ENCODE measurements at regions not wholly inside any gene's neighbourhood (a gene's known extent, or its start where the extent isn't known, plus 50 kb on each side); places are given as distances from the start of the nearest gene placed in this dataset.
"Not testable (repeated sequence)": the region's sequence is repeated elsewhere in the genome, so short reads cannot be mapped to it uniquely, and the experiment has no call there.

DNA sequence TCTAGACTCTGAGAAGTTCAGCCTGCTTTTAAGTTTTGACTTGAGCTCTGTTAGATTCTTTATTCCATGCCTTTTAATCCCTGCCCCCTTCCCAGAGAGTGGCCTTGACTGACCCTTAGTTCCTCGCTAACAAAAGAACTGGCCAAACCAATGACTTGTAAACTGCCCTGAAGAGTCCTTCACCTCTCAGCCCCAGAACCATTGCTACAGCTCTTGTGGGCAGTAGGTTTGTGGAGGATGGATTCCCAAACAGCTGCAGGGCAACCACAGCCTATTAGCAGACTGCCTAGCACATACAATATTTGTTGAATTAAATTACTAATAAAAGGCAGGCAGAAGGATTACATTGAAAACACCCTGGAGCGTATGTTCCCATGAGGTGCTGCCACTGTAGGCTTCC lies 163.9 kb downstream of the MAIP1 start:
- intact Hi-C loops (cut with micrococcal nuclease), result no loop called here
- H3K27ac Mint-ChIP-seq, result no peak overlapping the region
- CTCF ChIA-PET, result no interaction called here
- ATAC-seq (no peak), DNase-seq (no peak)
- H3K4me1 Mint-ChIP-seq (ENCODE audit: low read depth), result no peaks in the 10 kb centered on the region
- TF ChIP-seq, protein P1, sequence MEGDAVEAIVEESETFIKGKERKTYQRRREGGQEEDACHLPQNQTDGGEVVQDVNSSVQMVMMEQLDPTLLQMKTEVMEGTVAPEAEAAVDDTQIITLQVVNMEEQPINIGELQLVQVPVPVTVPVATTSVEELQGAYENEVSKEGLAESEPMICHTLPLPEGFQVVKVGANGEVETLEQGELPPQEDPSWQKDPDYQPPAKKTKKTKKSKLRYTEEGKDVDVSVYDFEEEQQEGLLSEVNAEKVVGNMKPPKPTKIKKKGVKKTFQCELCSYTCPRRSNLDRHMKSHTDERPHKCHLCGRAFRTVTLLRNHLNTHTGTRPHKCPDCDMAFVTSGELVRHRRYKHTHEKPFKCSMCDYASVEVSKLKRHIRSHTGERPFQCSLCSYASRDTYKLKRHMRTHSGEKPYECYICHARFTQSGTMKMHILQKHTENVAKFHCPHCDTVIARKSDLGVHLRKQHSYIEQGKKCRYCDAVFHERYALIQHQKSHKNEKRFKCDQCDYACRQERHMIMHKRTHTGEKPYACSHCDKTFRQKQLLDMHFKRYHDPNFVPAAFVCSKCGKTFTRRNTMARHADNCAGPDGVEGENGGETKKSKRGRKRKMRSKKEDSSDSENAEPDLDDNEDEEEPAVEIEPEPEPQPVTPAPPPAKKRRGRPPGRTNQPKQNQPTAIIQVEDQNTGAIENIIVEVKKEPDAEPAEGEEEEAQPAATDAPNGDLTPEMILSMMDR (IDR thresholded peaks at IDR 0.05), result no peak
- no peaks in the 10 kb centered on the region for H3K36me3 Mint-ChIP-seq (ENCODE audit: low read depth)
- H3K9me3 Mint-ChIP-seq, result no peaks in the 10 kb centered on the region
- H3K4me3 Mint-ChIP-seq, result no peak overlapping the region
- POLR2A ChIA-PET, result no interaction called here
- peaks cover 20% of the 10 kb centered on the region for H3K27me3 Mint-ChIP-seq

DNA sequence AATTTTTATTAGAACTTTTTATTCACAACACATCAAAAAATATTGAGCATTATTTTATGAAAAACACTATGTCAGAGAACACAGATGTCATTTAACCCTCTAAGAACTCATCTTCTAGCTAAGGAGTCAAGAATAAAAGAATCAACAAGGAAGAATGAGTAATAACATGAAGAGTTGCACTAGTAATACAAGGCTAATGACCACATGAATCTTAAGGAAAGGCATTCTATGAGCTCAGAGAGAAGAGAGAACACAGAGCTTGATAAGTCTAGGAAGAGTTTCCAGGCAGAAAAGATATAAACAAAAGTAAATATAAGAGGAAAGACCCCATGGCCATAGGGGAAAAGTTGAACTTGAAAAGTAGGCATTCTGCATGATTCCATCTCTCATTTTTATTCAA lies 166.5 kb downstream of the MAIP1 start:
- Mint-ChIP-seq H3K9me3 (no peaks in the 10 kb centered on the region), H3K27ac (no peak overlapping the region), H3K4me3 (no peak overlapping the region), H3K4me1 (ENCODE audit: low read depth) (no peaks in the 10 kb centered on the region), H3K36me3 (ENCODE audit: low read depth) (no peaks in the 10 kb centered on the region), H3K27me3 (peaks cover 14% of the 10 kb centered on the region)
- intact Hi-C loops (cut with micrococcal nuclease), result no loop called here
- ATAC-seq (no peak), DNase-seq (no peak)
- CTCF ChIA-PET, result no interaction called here
- TF ChIP-seq, protein P1 (IDR thresholded peaks at IDR 0.05), result no peak
- POLR2A ChIA-PET, result no interaction called here

DNA sequence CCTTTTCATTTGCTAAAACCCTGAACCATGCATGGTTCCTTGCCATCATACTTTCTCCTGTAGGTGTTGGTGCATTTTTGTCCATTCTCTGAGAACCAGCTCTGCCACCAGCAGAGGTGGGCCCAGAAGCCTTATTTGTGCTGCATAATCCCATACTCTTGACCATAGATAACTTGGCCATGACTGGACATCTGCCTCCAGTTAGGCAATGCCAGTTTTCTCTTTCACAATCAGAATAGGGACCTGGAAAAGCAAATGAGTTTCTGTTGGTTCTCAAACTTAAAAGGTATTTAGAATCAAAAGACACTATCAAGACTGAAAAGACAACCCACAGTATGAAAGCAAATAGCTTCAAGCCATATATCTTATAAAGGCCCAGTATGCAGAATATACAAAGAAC lies 167.3 kb downstream of the MAIP1 start:
- Mint-ChIP-seq H3K9me3 (no peaks in the 10 kb centered on the region), H3K27me3 (peaks cover 14% of the 10 kb centered on the region), H3K4me3 (no peak overlapping the region), H3K36me3 (ENCODE audit: low read depth) (no peaks in the 10 kb centered on the region), H3K4me1 (ENCODE audit: low read depth) (no peaks in the 10 kb centered on the region), H3K27ac (no peak overlapping the region)
- intact Hi-C loops (cut with micrococcal nuclease), result no loop called here
- DNase-seq, result no peak
- ChIA-PET CTCF (no interaction called here), POLR2A (no interaction called here)
- TF ChIP-seq, protein P1 (IDR thresholded peaks at IDR 0.05), result no peak
- no peak for ATAC-seq

DNA sequence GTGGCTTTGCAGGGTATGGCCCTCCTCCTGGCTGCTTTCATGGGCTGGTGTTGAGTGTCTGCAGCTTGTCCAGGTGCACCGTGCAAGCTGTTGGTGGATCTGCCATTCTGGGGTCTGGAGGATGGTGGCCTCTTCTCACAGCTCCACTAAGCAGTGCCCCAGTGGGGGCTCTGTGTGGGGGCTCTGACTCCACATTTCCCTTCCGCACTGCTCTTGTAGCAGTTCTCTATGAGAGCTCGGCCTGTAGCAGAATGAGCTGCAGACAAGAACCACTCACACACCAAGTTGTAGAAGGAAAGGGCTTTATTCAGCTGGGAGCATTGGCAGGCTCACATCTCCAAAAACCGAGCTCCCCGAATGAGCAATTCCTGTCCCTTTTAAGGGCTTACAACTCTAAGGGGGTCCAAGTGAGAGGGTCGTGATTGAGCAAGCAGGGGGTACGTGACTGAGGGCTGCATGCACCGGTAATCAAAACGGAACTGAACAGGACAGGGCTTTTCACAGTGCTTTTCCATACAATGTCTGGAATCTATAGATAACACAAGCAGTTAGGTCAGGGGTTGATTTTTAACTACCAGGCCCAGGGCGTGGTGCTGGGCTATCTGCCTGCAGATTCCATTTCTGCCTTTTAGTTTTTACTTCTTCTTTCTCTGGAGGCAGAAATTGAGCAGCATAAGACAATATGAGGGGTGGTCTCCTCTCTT lies 169.4 kb downstream of the MAIP1 start:
- peaks cover 11% of the 10 kb centered on the region for H3K27me3 Mint-ChIP-seq
- CTCF ChIA-PET; H3K4me1 Mint-ChIP-seq (ENCODE audit: low read depth); intact Hi-C loops (cut with micrococcal nuclease); ATAC-seq; DNase-seq; H3K4me3 Mint-ChIP-seq; H3K27ac Mint-ChIP-seq; H3K9me3 Mint-ChIP-seq; POLR2A ChIA-PET; H3K36me3 Mint-ChIP-seq (ENCODE audit: low read depth): not testable (repeated sequence)

DNA sequence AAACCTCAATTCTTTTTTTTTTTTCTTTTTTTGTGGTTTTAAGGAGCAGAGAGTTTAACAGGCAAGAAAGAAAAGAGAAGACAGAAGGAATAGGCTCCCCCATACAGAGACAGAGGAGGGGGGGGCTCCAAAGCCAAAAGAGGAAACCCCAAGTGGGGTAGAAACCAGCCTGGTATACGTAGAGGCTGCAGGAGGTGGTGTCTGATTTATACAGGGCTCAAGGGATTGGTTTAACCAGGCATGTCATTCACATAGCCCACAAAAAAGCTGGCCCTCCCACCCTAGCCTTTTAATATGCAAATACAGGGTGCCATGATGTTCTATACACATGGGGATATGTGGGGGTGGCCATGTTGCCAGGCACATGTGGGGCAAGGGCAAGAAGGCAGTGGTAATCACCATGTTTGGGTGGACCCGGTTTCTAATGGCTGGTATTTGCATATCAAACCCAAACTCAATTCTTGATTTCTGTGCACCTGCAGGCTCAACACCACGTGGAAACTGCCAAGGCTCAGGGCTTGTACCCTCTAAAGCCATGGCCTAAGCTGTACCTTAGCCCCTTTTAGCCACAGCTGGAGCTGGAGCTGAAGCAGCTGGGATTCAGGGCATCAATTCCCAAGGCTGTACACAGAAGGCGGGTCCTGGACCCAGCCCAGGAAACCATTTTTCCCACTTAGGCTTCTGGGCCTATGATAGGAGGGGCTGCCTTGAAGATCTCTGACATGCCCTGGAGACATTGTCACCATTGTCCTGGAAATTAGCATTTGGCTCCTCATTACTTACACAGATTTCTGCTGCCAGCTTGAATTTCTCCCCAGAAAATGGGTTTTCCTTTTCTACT lies 170.3 kb downstream of the MAIP1 start:
- ATAC-seq, result no peak
- no peak overlapping the region for H3K27ac Mint-ChIP-seq
- no peaks in the 10 kb centered on the region for H3K9me3 Mint-ChIP-seq

DNA sequence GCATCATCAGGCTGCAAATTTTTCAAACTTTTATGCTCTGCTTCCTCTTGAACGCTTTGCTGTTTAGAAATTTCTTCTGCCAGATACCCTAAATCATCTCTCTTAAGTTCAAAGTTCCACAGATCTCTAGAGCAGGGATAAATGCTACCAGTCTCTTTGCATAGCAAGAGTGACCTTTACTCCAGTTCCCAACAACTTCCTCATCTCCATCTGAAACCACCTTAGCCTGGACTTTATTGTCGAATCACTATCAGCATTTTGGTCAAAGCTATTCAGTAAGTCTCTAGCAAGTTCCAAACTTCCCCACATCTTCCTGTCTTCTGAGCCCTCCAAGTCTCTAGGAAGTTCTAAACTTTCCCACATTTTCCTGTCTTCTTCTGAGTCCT lies 170.9 kb downstream of the MAIP1 start:
- DNase-seq; H3K4me1 Mint-ChIP-seq (ENCODE audit: low read depth); POLR2A ChIA-PET; H3K4me3 Mint-ChIP-seq; H3K36me3 Mint-ChIP-seq (ENCODE audit: low read depth); ATAC-seq; H3K9me3 Mint-ChIP-seq; H3K27me3 Mint-ChIP-seq; H3K27ac Mint-ChIP-seq; intact Hi-C loops (cut with micrococcal nuclease); CTCF ChIA-PET: not testable (repeated sequence)

More for the DNA sequence above, 170.3 kb downstream of the MAIP1 start:
- no peak for DNase-seq
- POLR2A ChIA-PET, result no interaction called here
- H3K4me1 Mint-ChIP-seq (ENCODE audit: low read depth), result no peaks in the 10 kb centered on the region
- no peak overlapping the region for H3K4me3 Mint-ChIP-seq
- H3K36me3 Mint-ChIP-seq (ENCODE audit: low read depth), result no peaks in the 10 kb centered on the region
- TF ChIP-seq, protein P1 (IDR thresholded peaks at IDR 0.05), result no peak
- CTCF ChIA-PET, result no interaction called here
- peaks cover 8% of the 10 kb centered on the region for H3K27me3 Mint-ChIP-seq
- intact Hi-C loops (cut with micrococcal nuclease), result no loop called here

DNA sequence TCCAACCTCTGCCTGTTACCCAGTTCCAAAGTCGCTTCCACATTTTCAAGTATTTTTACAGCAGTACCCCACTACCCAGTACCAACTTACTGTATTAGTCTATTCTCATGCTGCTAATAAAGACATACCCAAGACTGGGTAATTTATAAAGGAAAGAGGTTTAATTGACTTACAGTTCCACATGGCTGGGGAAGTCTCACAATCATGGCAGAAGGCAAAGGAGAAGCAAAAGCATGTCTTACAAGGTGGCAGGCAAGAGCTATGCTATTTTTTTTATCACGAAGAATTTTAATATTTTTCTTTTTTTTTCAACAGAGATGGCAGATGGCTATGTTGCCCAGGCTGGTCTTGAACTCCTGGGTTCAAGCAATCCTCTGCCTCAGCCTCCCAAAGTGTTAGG lies 171.3 kb downstream of the MAIP1 start:
- CTCF ChIA-PET; ATAC-seq; POLR2A ChIA-PET; H3K9me3 Mint-ChIP-seq; DNase-seq; intact Hi-C loops (cut with micrococcal nuclease); H3K27ac Mint-ChIP-seq; H3K4me1 Mint-ChIP-seq (ENCODE audit: low read depth); H3K36me3 Mint-ChIP-seq (ENCODE audit: low read depth); H3K27me3 Mint-ChIP-seq; H3K4me3 Mint-ChIP-seq: not testable (repeated sequence)

All from activated CD8-positive, alpha-beta T cell treated with anti-CD3 and anti-CD28 coated beads for 36 hours (primary cell).